Upper lobe of left lung (tissue), 6 donors: ENCODE measurements at regions not wholly inside any gene's neighbourhood (a gene's known extent, or its start where the extent isn't known, plus 50 kb on each side); places are given as distances from the start of the nearest gene placed in this dataset.

Experiments
- ATAC-seq, 2 donors: fragments of 200-7000 bp; cut with Tn5 transposase; one replicate each; pipeline ENCODE4 v1.9.1; 2022; ENCODE audit warnings: mild to moderate bottlenecking in 2 of 2, moderate library complexity in 2 of 2; ENCODE audit not compliant: low FRiP score in 2 of 2
- DNase-seq, 2 donors: peaks; one replicate each; pipeline ENCODE4 v3.0.0-alpha.2; 2019 to 2020
- H3K27ac ChIP-seq, 4 donors: fragments of 200-600 bp; sonication (generic); one replicate each; pipeline ENCODE4 v1.5.1; 2016 to 2019
- H3K27me3 ChIP-seq, 4 donors: fragments of 200-600 bp; sonication (generic); one replicate each; pipeline ENCODE4 v1.5.1; 2017 to 2019
- H3K36me3 ChIP-seq, 4 donors: fragments of 200-600 bp; sonication (generic); one replicate each; pipeline ENCODE4 v1.5.1; 2016 to 2019
- H3K4me1 ChIP-seq, 4 donors: fragments of 200-600 bp; sonication (generic); one replicate each; pipeline ENCODE4 v1.5.1; 2018 to 2019
- H3K4me3 ChIP-seq, 4 donors: fragments of 200-600 bp; sonication (generic); one replicate each; pipeline ENCODE4 v1.5.1; 2017 to 2019; ENCODE audit warnings: mild to moderate bottlenecking in 2 of 4, moderate library complexity in 1 of 4
- H3K9me3 ChIP-seq, 4 donors: fragments of 200-600 bp; sonication (generic); one replicate each; pipeline ENCODE4 v1.5.1; 2018 to 2019
- EP300 ChIP-seq, 4 donors: sonication (generic); formaldehyde crosslinking; IDR thresholded peaks; one replicate each; pipeline ENCODE4 v1.5.1; 2017; ENCODE audit warnings: antibody characterized with exemption in 4 of 4, control low read depth in 2 of 4
- POLR2A ChIP-seq, 4 donors: fragments of 450-650 bp; IDR thresholded peaks; one replicate each; pipeline ENCODE4 v1.5.1; 2016 to 2017; ENCODE audit warnings: antibody characterized with exemption in 4 of 4, mild to moderate bottlenecking in 2 of 4
- POLR2AphosphoS5 ChIP-seq, 2 donors: sonication (generic); formaldehyde crosslinking; IDR thresholded peaks; one replicate each; pipeline ENCODE4 v1.5.1; 2017; ENCODE audit warnings: antibody characterized with exemption in 2 of 2
- WGBS, 2 donors: methylation state at CpG; one replicate each; pipeline ENCODE4 v1.1.5; 2017 to 2018; 5-methylcytosine and 5-hydroxymethylcytosine counted together
- TF ChIP-seq, protein P1 (sequence below), 6 experiments: fragments of 450-650 bp in 4 of 6; fragments of 200-600 bp in 2 of 6; sonication (generic) in 2 of 6; IDR thresholded peaks; one replicate each; pipeline ENCODE4 v1.5.1; 2016 to 2019; ENCODE audit warnings: antibody characterized with exemption in 6 of 6
- donor health status: DM: no; HTN: no; CAD: no; lungs with moderate emphysema.
- donor health status: DM: no; HTN: yes; CAD: no; lungs with severe emphysema.

DNA sequence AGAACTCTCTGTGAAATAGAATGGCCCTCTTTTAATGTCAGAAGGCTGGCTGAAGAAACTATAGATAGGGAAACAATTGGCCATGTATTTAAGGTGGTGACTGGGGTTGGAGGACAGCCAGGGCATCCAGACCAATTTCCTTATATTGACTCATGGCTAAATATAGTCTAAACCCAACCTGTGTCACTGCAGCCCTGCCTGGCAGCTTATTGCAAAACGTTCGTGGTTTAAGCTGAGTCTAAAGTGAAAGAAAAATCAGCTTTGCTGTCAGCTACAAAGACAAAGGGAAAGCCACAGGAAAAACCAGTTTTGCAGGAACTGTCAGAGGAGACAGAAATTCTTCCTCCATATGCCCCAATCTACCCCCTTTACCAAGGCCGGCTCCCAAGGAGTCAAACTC lies 902.8 kb upstream of the NDST4 start:
- Histone ChIP-seq H3K36me3 (no peaks in the 10 kb centered on the region), H3K9me3 (peaks cover 7 to 51% (median 32%) of the 10 kb centered on the region in 4 donors), H3K4me3 (no peak overlapping the region), H3K27me3 (no peaks in the 10 kb centered on the region), H3K4me1 (no peaks in the 10 kb centered on the region), H3K27ac (no peak overlapping the region)
- DNase-seq = no peak
- 51 to 59% methylated on average over 3 of the region's 3 CpGs for WGBS, 2 donors
- TF ChIP-seq, protein P1, sequence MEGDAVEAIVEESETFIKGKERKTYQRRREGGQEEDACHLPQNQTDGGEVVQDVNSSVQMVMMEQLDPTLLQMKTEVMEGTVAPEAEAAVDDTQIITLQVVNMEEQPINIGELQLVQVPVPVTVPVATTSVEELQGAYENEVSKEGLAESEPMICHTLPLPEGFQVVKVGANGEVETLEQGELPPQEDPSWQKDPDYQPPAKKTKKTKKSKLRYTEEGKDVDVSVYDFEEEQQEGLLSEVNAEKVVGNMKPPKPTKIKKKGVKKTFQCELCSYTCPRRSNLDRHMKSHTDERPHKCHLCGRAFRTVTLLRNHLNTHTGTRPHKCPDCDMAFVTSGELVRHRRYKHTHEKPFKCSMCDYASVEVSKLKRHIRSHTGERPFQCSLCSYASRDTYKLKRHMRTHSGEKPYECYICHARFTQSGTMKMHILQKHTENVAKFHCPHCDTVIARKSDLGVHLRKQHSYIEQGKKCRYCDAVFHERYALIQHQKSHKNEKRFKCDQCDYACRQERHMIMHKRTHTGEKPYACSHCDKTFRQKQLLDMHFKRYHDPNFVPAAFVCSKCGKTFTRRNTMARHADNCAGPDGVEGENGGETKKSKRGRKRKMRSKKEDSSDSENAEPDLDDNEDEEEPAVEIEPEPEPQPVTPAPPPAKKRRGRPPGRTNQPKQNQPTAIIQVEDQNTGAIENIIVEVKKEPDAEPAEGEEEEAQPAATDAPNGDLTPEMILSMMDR (IDR thresholded peaks at IDR 0.05) = no peak
- TF ChIP-seq EP300 (IDR thresholded peaks at IDR 0.05) (no peak), POLR2AphosphoS5 (IDR thresholded peaks at IDR 0.05) (no peak), POLR2A (IDR thresholded peaks at IDR 0.05) (no peak)
- no peak for ATAC-seq

DNA sequence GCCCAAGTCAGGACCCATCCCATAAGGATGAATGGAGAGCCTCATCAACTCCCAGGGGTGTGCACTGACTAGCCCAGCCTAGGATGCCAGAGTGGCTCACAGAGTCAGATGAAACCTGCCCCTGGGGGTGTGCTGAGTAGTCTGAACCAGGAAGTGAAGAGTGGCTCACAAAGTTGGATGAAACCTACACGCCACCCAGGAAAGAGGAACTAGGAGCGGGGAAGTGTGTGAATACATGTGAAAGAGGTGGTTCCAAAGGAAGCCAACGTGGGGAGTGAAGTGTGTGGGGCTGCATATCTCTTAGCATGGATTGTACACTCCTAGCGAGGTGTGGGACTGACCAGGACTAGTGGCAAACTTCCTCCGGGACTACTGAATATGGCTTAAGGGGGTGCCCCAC lies 902.1 kb upstream of the NDST4 start:
- no peak for ATAC-seq
- no peaks in the 10 kb centered on the region for H3K4me1 ChIP-seq

DNA sequence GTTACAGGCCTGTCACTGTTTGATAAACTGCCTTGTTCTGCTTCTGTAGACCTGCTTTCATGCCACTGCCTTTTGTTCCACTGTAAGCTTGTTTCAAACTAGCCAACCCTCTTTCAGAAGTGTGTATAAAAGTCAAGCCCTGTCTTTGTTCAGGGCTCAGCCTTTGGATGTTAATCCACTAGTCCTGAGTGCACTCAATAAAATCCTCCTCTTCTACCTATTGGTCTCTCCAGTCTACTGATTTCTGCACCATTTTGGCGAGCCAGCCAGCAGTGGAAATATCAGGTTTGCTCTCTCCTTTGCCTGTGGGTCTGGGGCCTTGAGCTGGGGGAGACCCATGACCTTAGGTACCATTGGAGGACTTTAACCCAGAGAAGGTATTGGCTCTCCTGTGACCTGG lies 901.6 kb upstream of the NDST4 start:
- WGBS, 2 donors = 61 to 75% methylated on average over 1 of the region's 1 CpG
- no peaks in the 10 kb centered on the region for H3K27me3 ChIP-seq
- H3K36me3 ChIP-seq = no peaks in the 10 kb centered on the region
- H3K27ac ChIP-seq = no peak overlapping the region
- DNase-seq (no peak), ATAC-seq (no peak)
- TF ChIP-seq EP300 (IDR thresholded peaks at IDR 0.05) (no peak), POLR2A (IDR thresholded peaks at IDR 0.05) (no peak), POLR2AphosphoS5 (IDR thresholded peaks at IDR 0.05) (no peak)
- TF ChIP-seq, protein P1 (IDR thresholded peaks at IDR 0.05) = no peak
- no peaks in the 10 kb centered on the region for H3K4me1 ChIP-seq
- peaks cover 7 to 46% (median 28%) of the 10 kb centered on the region in 4 donors for H3K9me3 ChIP-seq
- H3K4me3 ChIP-seq = no peak overlapping the region

More for the DNA sequence above, 902.1 kb upstream of the NDST4 start:
- no peak overlapping the region for H3K4me3 ChIP-seq
- H3K27ac ChIP-seq = no peak overlapping the region
- DNase-seq = no peak
- TF ChIP-seq, protein P1 (IDR thresholded peaks at IDR 0.05) = no peak
- TF ChIP-seq POLR2A (IDR thresholded peaks at IDR 0.05) = no peak
- no peak for TF ChIP-seq EP300 (IDR thresholded peaks at IDR 0.05)
- no peak for TF ChIP-seq POLR2AphosphoS5 (IDR thresholded peaks at IDR 0.05)
- H3K27me3 ChIP-seq = no peaks in the 10 kb centered on the region
- H3K36me3 ChIP-seq = no peaks in the 10 kb centered on the region
- peaks cover 7 to 51% (median 32%) of the 10 kb centered on the region in 4 donors for H3K9me3 ChIP-seq
- WGBS, 2 donors = 83% methylated on average over 5 of the region's 5 CpGs

DNA sequence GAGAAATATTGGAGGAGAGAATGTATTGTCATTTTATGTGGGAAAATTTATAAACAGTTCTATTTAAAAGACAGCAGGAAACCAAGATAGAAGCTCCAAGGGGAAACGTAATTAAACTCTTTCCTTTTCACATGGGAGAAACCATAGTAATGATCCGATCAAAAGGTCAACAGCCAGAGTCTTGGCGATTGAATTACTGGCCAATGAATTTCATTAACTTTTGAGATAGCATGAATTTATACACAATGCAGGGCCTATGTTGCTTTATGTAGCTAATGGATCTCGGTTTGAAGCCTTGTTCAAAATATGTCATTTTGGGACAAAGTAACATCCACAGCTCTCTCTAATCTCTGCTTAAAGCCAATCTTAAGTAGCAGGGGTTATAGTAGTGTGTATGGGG lies 897.5 kb upstream of the NDST4 start:
- WGBS, 2 donors = 68 to 76% methylated on average over 4 of the region's 4 CpGs

DNA sequence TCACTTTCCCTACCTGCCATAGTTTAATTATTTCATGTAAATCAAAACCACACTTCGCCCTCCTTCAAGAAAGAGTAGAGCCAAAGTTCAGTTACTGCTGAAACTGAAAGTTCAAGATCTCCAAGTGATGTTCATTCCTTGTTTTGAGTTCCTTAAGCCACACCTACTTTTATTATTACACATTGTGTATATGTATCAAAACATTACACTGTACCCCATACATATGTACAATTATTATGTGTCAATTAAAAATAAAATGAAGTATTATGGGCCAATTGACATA lies 892.3 kb upstream of the NDST4 start:
- Histone ChIP-seq H3K4me3 (no peak overlapping the region), H3K27me3 (no peaks in the 10 kb centered on the region), H3K36me3 (no peaks in the 10 kb centered on the region), H3K27ac (no peak overlapping the region), H3K9me3 (no peaks in the 10 kb centered on the region), H3K4me1 (no peaks in the 10 kb centered on the region)
- DNase-seq = no peak
- no peak for ATAC-seq
- WGBS, 2 donors = 65 to 86% methylated on average over 1 of the region's 1 CpG
- TF ChIP-seq EP300 (IDR thresholded peaks at IDR 0.05) (no peak), POLR2A (IDR thresholded peaks at IDR 0.05) (no peak), POLR2AphosphoS5 (IDR thresholded peaks at IDR 0.05) (no peak)
- TF ChIP-seq, protein P1 (IDR thresholded peaks at IDR 0.05) = no peak

More for the DNA sequence above, 897.5 kb upstream of the NDST4 start:
- DNase-seq = no peak
- Histone ChIP-seq H3K27ac (no peak overlapping the region), H3K27me3 (no peaks in the 10 kb centered on the region), H3K9me3 (peaks cover 7 to 21% (median 17%) of the 10 kb centered on the region in 4 donors), H3K4me3 (no peak overlapping the region), H3K4me1 (no peaks in the 10 kb centered on the region), H3K36me3 (no peaks in the 10 kb centered on the region)
- no peak for ATAC-seq
- TF ChIP-seq POLR2AphosphoS5 (IDR thresholded peaks at IDR 0.05) (no peak), EP300 (IDR thresholded peaks at IDR 0.05) (no peak), POLR2A (IDR thresholded peaks at IDR 0.05) (no peak)
- TF ChIP-seq, protein P1 (IDR thresholded peaks at IDR 0.05) = no peak
